Sigmoid colon (tissue), 4 donors: ENCODE measurements at regions not wholly inside any gene's neighbourhood (a gene's known extent, or its start where the extent isn't known, plus 50 kb on each side); places are given as distances from the start of the nearest gene placed in this dataset.

Experiments
- EP300 ChIP-seq, 4 donors: sonication (generic); formaldehyde crosslinking; IDR thresholded peaks; one replicate each; pipeline ENCODE4 v1.6.1; 2017; ENCODE audit warnings: antibody characterized with exemption in 4 of 4
- POLR2A ChIP-seq, 2 donors: fragments of 450-650 bp; IDR thresholded peaks; one replicate each; pipeline ENCODE4 v1.6.1; 2016; ENCODE audit warnings: antibody characterized with exemption in 2 of 2, mild to moderate bottlenecking in 2 of 2, moderate library complexity in 2 of 2
- TF ChIP-seq, protein P1 (sequence below), 4 experiments: fragments of 450-650 bp in 3 of 4; fragments of 200-600 bp in 1 of 4; IDR thresholded peaks; one replicate each; pipeline ENCODE4 v1.5.1; 2016 to 2019; ENCODE audit warnings: antibody characterized with exemption in 4 of 4, mild to moderate bottlenecking in 3 of 4, moderate library complexity in 2 of 4

DNA sequence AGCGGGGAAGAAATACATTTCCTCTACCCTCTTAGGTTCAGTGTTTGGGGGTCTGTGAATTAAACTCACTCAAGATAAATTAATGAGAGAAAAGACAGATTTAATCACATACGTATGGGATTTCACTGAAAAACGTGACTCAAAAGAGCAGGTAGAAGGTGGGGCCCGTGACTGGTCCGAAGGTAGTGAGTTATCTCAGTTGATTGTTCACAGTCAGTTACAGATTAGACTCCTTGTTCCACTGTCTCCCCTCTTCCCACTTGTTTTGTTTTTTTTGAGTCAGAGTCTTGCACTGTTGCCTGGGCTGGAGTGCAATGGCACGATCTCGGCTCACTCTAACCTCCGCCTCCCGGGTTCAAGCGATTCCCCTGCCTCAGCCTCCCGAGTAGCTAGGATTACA is 301.2 kb downstream of the SEC14L1 start:
- TF ChIP-seq, protein P1, sequence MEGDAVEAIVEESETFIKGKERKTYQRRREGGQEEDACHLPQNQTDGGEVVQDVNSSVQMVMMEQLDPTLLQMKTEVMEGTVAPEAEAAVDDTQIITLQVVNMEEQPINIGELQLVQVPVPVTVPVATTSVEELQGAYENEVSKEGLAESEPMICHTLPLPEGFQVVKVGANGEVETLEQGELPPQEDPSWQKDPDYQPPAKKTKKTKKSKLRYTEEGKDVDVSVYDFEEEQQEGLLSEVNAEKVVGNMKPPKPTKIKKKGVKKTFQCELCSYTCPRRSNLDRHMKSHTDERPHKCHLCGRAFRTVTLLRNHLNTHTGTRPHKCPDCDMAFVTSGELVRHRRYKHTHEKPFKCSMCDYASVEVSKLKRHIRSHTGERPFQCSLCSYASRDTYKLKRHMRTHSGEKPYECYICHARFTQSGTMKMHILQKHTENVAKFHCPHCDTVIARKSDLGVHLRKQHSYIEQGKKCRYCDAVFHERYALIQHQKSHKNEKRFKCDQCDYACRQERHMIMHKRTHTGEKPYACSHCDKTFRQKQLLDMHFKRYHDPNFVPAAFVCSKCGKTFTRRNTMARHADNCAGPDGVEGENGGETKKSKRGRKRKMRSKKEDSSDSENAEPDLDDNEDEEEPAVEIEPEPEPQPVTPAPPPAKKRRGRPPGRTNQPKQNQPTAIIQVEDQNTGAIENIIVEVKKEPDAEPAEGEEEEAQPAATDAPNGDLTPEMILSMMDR (IDR thresholded peaks at IDR 0.05), result no peak
- TF ChIP-seq EP300 (IDR thresholded peaks at IDR 0.05), result no peak
- no peak for TF ChIP-seq POLR2A (IDR thresholded peaks at IDR 0.05)
